ENCODE measurements at regions not wholly inside any gene's neighbourhood (a gene's known extent, or its start where the extent isn't known, plus 50 kb on each side); places are given as distances from the start of the nearest gene placed in this dataset.

- no peak overlapping the region for H3K27ac ChIP-seq (ENCODE audit: low read depth in 1 of 2, low read length in 2 of 2)
- H3K36me3 ChIP-seq (ENCODE audit: control insufficient read depth in 1 of 2, insufficient read depth in 2 of 2, low read length in 1 of 2) = no peaks in the 10 kb centered on the region
- no peak overlapping the region for H3K4me3 ChIP-seq (ENCODE audit: low read length in 2 of 2)
- ATAC-seq (ENCODE audit: low FRiP score) (no peak), DNase-seq (no peak)
- no peaks in the 10 kb centered on the region for H3K27me3 ChIP-seq (ENCODE audit: control insufficient read depth in 1 of 2, insufficient read depth in 2 of 2, low read length in 1 of 2)
- intact Hi-C loops (cut with DNase I) = no loop called here
- H3K9me3 ChIP-seq (ENCODE audit: control insufficient read depth, low read length) = peaks cover 2% of the 10 kb centered on the region
- no peaks in the 10 kb centered on the region for H3K4me1 ChIP-seq (ENCODE audit: control insufficient read depth in 1 of 2, insufficient read depth in 2 of 2, low read length in 2 of 2)
Observed at GRCh38 chr3:152540120-152540519, 271.4 kb downstream of the MBNL1 start.

DNA sequence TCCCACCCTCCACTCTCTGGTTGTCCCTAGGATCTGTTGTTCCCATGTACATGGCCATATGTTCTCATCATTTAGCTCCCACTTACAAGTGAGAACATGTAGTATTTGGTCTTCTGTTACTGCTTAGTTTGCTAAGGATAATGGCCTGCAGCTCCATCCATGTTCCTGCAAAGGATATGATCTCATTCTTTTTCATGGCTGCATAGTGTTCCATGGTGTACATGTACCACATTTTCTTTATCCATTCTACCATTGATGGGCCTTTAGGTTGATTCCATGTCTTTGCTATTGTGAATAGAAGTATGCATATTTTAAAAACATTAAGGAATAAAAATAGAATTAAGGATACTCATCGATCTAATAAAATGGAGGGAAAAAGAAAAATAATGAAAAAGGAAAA is 278.4 kb downstream of the MBNL1 start:
- WGBS, 2 donors = 99 to 100% methylated on average over 1 of the region's 1 CpG
- Histone ChIP-seq H3K27me3 (ENCODE audit: control insufficient read depth in 1 of 2, insufficient read depth in 2 of 2, low read length in 1 of 2) (no peaks in the 10 kb centered on the region), H3K27ac (ENCODE audit: low read depth in 1 of 2, low read length in 2 of 2) (no peak overlapping the region), H3K36me3 (ENCODE audit: control insufficient read depth in 1 of 2, insufficient read depth in 2 of 2, low read length in 1 of 2) (no peaks in the 10 kb centered on the region), H3K4me1 (ENCODE audit: control insufficient read depth in 1 of 2, insufficient read depth in 2 of 2, low read length in 2 of 2) (no peaks in the 10 kb centered on the region), H3K9me3 (ENCODE audit: control insufficient read depth, low read length) (no peaks in the 10 kb centered on the region), H3K4me3 (ENCODE audit: low read length in 2 of 2) (no peak overlapping the region)
- intact Hi-C loops (cut with DNase I) = no loop called here
- no peak for ATAC-seq (ENCODE audit: low FRiP score)
- DNase-seq = no peak

DNA sequence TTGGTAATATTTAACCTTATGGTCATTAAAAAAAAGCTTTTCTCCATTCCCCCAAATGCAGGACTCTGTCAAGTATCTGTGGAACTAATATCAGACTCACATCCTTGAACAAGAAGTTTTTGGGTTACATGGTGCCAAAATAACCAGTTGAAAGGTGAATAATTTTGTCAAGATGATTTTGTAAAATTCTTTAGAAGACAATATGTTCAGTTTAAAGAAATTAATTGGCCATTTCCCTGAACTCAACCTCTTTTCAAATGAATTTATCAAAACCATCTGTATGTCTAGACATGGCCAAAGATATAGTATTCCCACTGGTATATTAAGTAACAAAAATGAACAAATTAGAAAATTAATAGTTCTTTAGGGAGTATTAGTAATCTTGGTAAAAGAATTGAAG is 280.5 kb downstream of the MBNL1 start:
- DNase-seq (no peak), ATAC-seq (ENCODE audit: low FRiP score) (no peak)
- H3K4me3 ChIP-seq (ENCODE audit: low read length in 2 of 2) = no peak overlapping the region
- H3K9me3 ChIP-seq (ENCODE audit: control insufficient read depth, low read length) = no peaks in the 10 kb centered on the region
- no peak overlapping the region for H3K27ac ChIP-seq (ENCODE audit: low read depth in 1 of 2, low read length in 2 of 2)
- H3K36me3 ChIP-seq (ENCODE audit: control insufficient read depth in 1 of 2, insufficient read depth in 2 of 2, low read length in 1 of 2) = no peaks in the 10 kb centered on the region
- no peaks in the 10 kb centered on the region for H3K27me3 ChIP-seq (ENCODE audit: control insufficient read depth in 1 of 2, insufficient read depth in 2 of 2, low read length in 1 of 2)
- H3K4me1 ChIP-seq (ENCODE audit: control insufficient read depth in 1 of 2, insufficient read depth in 2 of 2, low read length in 2 of 2) = no peaks in the 10 kb centered on the region
- intact Hi-C loops (cut with DNase I) = no loop called here

- WGBS, 2 donors = 89 to 99% methylated on average over 1 of the region's 1 CpG
- H3K4me3 ChIP-seq (ENCODE audit: low read length in 2 of 2) = no peak overlapping the region
- no peaks in the 10 kb centered on the region for H3K27me3 ChIP-seq (ENCODE audit: control insufficient read depth in 1 of 2, insufficient read depth in 2 of 2, low read length in 1 of 2)
- no peak for ATAC-seq (ENCODE audit: low FRiP score)
- no peaks in the 10 kb centered on the region for H3K36me3 ChIP-seq (ENCODE audit: control insufficient read depth in 1 of 2, insufficient read depth in 2 of 2, low read length in 1 of 2)
- no peak overlapping the region for H3K27ac ChIP-seq (ENCODE audit: low read depth in 1 of 2, low read length in 2 of 2)
- H3K4me1 ChIP-seq (ENCODE audit: control insufficient read depth in 1 of 2, insufficient read depth in 2 of 2, low read length in 2 of 2) = peaks cover 2% of the 10 kb centered on the region in 2 donors
- no peak for DNase-seq
- no peaks in the 10 kb centered on the region for H3K9me3 ChIP-seq (ENCODE audit: control insufficient read depth, low read length)
- intact Hi-C loops (cut with DNase I) = no loop called here
Observed at GRCh38 chr3:152550284-152550683, 281.6 kb downstream of the MBNL1 start.

DNA sequence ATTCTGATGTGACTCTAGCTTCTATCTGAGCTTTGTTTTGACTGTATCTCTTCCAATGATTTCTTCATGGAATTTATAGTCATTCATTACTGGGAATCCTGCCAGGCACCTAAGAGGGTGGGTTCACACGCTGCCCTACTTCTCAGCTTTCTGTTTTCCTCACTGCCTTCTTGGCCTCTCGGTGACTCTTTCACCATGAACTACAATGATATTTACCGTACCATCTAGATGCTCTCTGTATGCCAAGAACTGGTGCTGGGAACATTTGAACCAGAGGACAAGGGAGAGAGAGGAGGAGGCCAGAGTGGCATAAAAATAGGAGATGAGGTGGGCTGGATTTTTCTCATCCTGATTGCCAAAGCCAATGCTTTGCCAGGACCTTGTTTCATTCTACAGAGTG is 280.0 kb upstream of the P2RY1 start:
- Histone ChIP-seq H3K4me1 (ENCODE audit: control insufficient read depth in 1 of 2, insufficient read depth in 2 of 2, low read length in 2 of 2) (peaks cover 7 to 19% of the 10 kb centered on the region in 2 donors), H3K27me3 (ENCODE audit: control insufficient read depth in 1 of 2, insufficient read depth in 2 of 2, low read length in 1 of 2) (no peaks in the 10 kb centered on the region), H3K27ac (ENCODE audit: low read depth in 1 of 2, low read length in 2 of 2) (no peak overlapping the region), H3K4me3 (ENCODE audit: low read length in 2 of 2) (no peak overlapping the region), H3K9me3 (ENCODE audit: control insufficient read depth, low read length) (no peaks in the 10 kb centered on the region), H3K36me3 (ENCODE audit: control insufficient read depth in 1 of 2, insufficient read depth in 2 of 2, low read length in 1 of 2) (no peaks in the 10 kb centered on the region)
- DNase-seq (no peak), ATAC-seq (ENCODE audit: low FRiP score) (peak; percentile 60)
- intact Hi-C loops (cut with DNase I) = no loop called here
- WGBS, 2 donors = 2 to 6% methylated on average over 3 of the region's 3 CpGs

- intact Hi-C loops (cut with DNase I) = no loop called here
- no peak for DNase-seq
- Histone ChIP-seq H3K4me3 (ENCODE audit: low read length in 2 of 2) (no peak overlapping the region), H3K27me3 (ENCODE audit: control insufficient read depth in 1 of 2, insufficient read depth in 2 of 2, low read length in 1 of 2) (no peaks in the 10 kb centered on the region), H3K27ac (ENCODE audit: low read depth in 1 of 2, low read length in 2 of 2) (no peak overlapping the region), H3K9me3 (ENCODE audit: control insufficient read depth, low read length) (no peaks in the 10 kb centered on the region), H3K4me1 (ENCODE audit: control insufficient read depth in 1 of 2, insufficient read depth in 2 of 2, low read length in 2 of 2) (peaks cover 7 to 19% of the 10 kb centered on the region in 2 donors), H3K36me3 (ENCODE audit: control insufficient read depth in 1 of 2, insufficient read depth in 2 of 2, low read length in 1 of 2) (no peaks in the 10 kb centered on the region)
- ATAC-seq (ENCODE audit: low FRiP score) = no peak
- WGBS, 2 donors = 93% methylated on average over 6 of the region's 6 CpGs
Observed at GRCh38 chr3:152555666-152556291, 279.2 kb upstream of the P2RY1 start.

DNA sequence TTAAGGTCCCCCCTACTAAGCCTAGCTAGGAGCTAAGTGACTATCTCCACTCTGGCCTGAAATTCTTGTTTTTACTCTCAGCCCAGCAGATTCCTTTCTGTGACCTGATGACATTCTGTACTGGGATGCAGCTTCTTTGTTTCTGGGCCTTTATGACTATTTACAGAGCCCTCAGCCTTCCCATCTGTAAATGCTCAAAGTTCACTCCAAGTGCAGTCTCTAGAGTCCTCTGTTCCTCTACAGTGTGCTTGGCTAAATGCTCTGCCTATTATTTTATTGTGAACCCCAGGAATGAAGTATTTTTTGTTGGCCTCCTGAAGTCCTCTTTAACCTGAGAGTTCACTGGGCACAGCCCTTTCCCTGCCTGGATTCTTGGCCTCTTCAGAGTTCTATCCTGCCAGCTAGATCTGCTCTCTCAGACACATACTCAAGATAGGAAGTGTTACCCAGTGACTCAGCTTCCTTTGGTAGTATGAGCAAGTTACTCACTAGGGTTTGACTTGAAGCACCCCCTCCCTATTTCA is 278.1 kb upstream of the P2RY1 start:
- Histone ChIP-seq H3K27ac (ENCODE audit: low read depth in 1 of 2, low read length in 2 of 2) (peak overlapping the region; percentile 28 to 33), H3K9me3 (ENCODE audit: control insufficient read depth, low read length) (no peaks in the 10 kb centered on the region), H3K27me3 (ENCODE audit: control insufficient read depth in 1 of 2, insufficient read depth in 2 of 2, low read length in 1 of 2) (no peaks in the 10 kb centered on the region), H3K36me3 (ENCODE audit: control insufficient read depth in 1 of 2, insufficient read depth in 2 of 2, low read length in 1 of 2) (no peaks in the 10 kb centered on the region), H3K4me3 (ENCODE audit: low read length in 2 of 2) (no peak overlapping the region), H3K4me1 (ENCODE audit: control insufficient read depth in 1 of 2, insufficient read depth in 2 of 2, low read length in 2 of 2) (peaks cover 7 to 19% of the 10 kb centered on the region in 2 donors)
- ATAC-seq (ENCODE audit: low FRiP score) = peak; percentile 87
- DNase-seq = no peak
- intact Hi-C loops (cut with DNase I) = no loop called here

DNA sequence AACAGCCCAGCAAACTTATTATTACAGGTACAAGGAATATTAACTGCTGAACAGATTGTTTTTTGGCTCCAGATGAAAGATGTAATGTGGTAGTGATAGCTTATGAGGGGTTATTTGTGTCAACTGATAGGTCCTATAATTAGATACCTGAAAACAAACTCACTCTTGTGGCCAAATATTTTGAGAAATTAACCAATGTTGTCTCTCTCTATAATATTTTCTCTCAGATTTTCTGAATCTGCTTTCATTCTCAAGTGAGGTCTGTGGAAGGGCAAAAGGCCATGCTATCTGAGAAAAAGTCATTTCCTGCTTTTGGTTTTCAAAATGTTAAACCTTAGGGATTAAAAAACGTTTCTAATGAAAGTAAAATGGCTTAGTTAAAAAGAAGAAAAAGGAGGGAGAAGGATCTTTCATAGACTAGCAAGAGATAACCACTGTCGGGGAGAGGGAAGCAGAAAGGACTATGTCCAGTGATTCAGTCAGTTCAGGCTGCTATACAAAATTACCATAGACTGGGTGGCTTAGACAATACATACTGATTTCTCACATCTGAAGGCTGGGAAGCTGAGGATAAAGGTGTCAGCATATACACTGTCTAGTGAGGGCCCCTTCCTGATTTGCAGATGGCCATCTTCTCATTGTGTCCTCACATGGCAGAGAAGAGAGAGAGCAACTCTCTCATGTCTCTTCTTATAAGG is 277.5 kb upstream of the P2RY1 start:
- Histone ChIP-seq H3K4me1 (ENCODE audit: control insufficient read depth in 1 of 2, insufficient read depth in 2 of 2, low read length in 2 of 2) (peaks cover 7 to 19% of the 10 kb centered on the region in 2 donors), H3K36me3 (ENCODE audit: control insufficient read depth in 1 of 2, insufficient read depth in 2 of 2, low read length in 1 of 2) (no peaks in the 10 kb centered on the region), H3K27ac (ENCODE audit: low read depth in 1 of 2, low read length in 2 of 2) (peak overlapping the region in 1 of 2 donors; percentile 28), H3K4me3 (ENCODE audit: low read length in 2 of 2) (no peak overlapping the region), H3K27me3 (ENCODE audit: control insufficient read depth in 1 of 2, insufficient read depth in 2 of 2, low read length in 1 of 2) (no peaks in the 10 kb centered on the region), H3K9me3 (ENCODE audit: control insufficient read depth, low read length) (no peaks in the 10 kb centered on the region)
- ATAC-seq (ENCODE audit: low FRiP score) (no peak), DNase-seq (no peak)
- intact Hi-C loops (cut with DNase I) = no loop called here
- WGBS, 2 donors = 40 to 41% methylated on average over 2 of the region's 2 CpGs

DNA sequence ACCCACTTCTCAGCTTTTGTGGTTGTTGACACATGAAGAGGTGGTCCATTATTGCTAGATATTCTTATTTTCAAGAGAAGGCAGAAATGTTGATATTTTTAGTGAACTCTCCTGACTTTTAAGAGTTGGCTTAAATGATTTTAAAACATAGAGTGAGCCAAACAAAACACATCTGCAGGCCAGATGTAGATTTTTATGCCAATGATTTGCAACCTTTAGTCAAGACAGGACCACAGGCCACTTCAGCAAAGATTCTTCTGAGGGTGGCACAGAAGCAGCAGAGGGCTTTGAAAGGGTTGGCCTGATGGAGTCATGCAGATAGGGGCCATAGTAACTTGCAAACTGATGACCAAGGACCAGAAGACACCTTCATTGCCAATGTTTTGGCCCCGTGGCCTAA is 276.5 kb upstream of the P2RY1 start:
- DNase-seq = no peak
- Histone ChIP-seq H3K27ac (ENCODE audit: low read depth in 1 of 2, low read length in 2 of 2) (no peak overlapping the region), H3K27me3 (ENCODE audit: control insufficient read depth in 1 of 2, insufficient read depth in 2 of 2, low read length in 1 of 2) (no peaks in the 10 kb centered on the region), H3K4me3 (ENCODE audit: low read length in 2 of 2) (no peak overlapping the region), H3K9me3 (ENCODE audit: control insufficient read depth, low read length) (no peaks in the 10 kb centered on the region), H3K36me3 (ENCODE audit: control insufficient read depth in 1 of 2, insufficient read depth in 2 of 2, low read length in 1 of 2) (no peaks in the 10 kb centered on the region), H3K4me1 (ENCODE audit: control insufficient read depth in 1 of 2, insufficient read depth in 2 of 2, low read length in 2 of 2) (peaks cover 7 to 19% of the 10 kb centered on the region in 2 donors)
- 33 to 43% methylated on average over 1 of the region's 1 CpG for WGBS, 2 donors
- intact Hi-C loops (cut with DNase I) = no loop called here
- ATAC-seq (ENCODE audit: low FRiP score) = no peak

All from aorta (tissue), 5 donors.